ENCODE measurements at regions not wholly inside any gene's neighbourhood (a gene's known extent, or its start where the extent isn't known, plus 50 kb on each side); places are given as distances from the start of the nearest gene placed in this dataset.
"Not testable (repeated sequence)": the region's sequence is repeated elsewhere in the genome, so short reads cannot be mapped to it uniquely, and the experiment has no call there.

DNA sequence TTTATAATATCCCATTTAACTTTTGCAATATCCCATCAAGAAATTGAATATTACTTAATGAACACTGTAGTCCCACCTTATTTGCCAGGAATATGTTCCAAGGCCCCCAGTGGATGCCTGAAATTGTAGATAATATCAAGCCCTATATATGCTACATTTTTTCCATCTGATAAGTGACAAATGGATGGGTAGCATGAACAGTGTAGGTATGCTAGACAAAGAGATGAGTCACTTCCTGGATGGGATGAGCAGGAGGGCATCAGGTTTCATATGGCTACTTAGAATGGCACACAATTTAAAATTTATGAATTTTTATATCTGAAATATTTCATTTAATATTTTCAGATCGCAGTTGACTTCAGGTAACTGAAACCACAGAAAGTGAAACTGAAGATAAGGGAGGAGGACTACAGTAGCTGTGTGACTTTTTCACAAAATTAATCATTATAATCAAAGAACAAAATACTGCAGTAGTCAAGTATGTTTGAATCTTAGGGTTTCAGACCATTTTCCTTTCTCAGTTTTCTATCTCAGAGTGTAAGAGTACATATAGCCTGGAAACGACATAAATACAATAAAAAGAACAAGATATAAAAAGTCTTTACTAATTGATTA lies 636.4 kb upstream of the ARRDC3 start:
- Histone ChIP-seq H3K4me2 (ENCODE audit: extremely low read depth, insufficient read depth, low read length) (peak overlapping the region; percentile 3), H3K27me3 (ENCODE audit: control insufficient read depth, insufficient read depth, low read length) (no peaks in the 10 kb centered on the region), H3K4me1 (ENCODE audit: control insufficient read depth, extremely low read depth, insufficient read depth, low read length) (no peaks in the 10 kb centered on the region), H3K79me2 (ENCODE audit: control insufficient read depth, insufficient read depth, low read length) (no peaks in the 10 kb centered on the region), H3K36me3 (ENCODE audit: control insufficient read depth, insufficient read depth, low read length) (no peaks in the 10 kb centered on the region), H3K9me3 (ENCODE audit: control insufficient read depth, insufficient read depth, low read depth, low read length) (no peaks in the 10 kb centered on the region), H2AFZ (ENCODE audit: low read length) (no peak overlapping the region), H3K9ac (ENCODE audit: insufficient read depth, low read length) (no peak overlapping the region), H4K20me1 (ENCODE audit: control insufficient read depth, extremely low read depth, insufficient read depth, low read length) (no peaks in the 10 kb centered on the region), H3K27ac (ENCODE audit: insufficient read depth, low read length) (no peak overlapping the region), H3K4me3 (replicated peaks in 1 of 4; ENCODE audit: control extremely low read depth in 1 of 4, insufficient read depth in 1 of 4, low read depth in 3 of 4, low read length in 4 of 4) (no peak overlapping the region)
- DNase-seq (ENCODE audit: low read depth in 2 of 2): peak in 1 of 2 donors; percentile 55
- no peak for TF ChIP-seq EZH2 (IDR thresholded peaks at IDR 0.05; ENCODE audit: low read length, missing control alignments)
- no peak for TF ChIP-seq CTCF (conservative IDR thresholded peaks at IDR 0.05 in 1 of 2, IDR thresholded peaks at IDR 0.05 in 1 of 2; ENCODE audit: low read depth in 1 of 2, low read length in 2 of 2)

DNA sequence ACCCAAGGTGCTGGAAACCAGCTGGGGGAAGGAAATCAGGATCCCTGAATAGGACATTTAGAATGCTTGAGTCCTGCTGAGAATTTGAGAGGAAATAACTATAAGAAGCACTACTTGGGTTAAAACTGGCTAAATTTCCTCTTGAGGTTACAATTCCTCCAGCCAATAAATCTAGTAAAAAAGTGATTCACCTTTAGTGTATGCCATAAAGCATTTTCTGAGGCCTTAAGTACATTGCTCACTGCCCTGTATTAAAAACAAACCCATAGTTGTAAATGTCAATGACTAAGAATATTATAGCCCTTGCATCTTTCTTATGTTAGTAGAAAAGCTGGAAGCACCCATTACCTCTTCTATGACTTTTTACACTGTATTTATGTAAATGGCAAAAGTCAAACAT lies 634.7 kb upstream of the ARRDC3 start:
- Histone ChIP-seq H2AFZ (ENCODE audit: low read length) (no peak overlapping the region), H3K4me3 (replicated peaks in 1 of 4; ENCODE audit: control extremely low read depth in 1 of 4, insufficient read depth in 1 of 4, low read depth in 3 of 4, low read length in 4 of 4) (no peak overlapping the region), H3K9me3 (ENCODE audit: control insufficient read depth, insufficient read depth, low read depth, low read length) (no peaks in the 10 kb centered on the region), H3K9ac (ENCODE audit: insufficient read depth, low read length) (no peak overlapping the region), H3K4me1 (ENCODE audit: control insufficient read depth, extremely low read depth, insufficient read depth, low read length) (no peaks in the 10 kb centered on the region), H3K27me3 (ENCODE audit: control insufficient read depth, insufficient read depth, low read length) (no peaks in the 10 kb centered on the region), H3K4me2 (ENCODE audit: extremely low read depth, insufficient read depth, low read length) (peak overlapping the region; percentile 54), H3K36me3 (ENCODE audit: control insufficient read depth, insufficient read depth, low read length) (no peaks in the 10 kb centered on the region), H3K79me2 (ENCODE audit: control insufficient read depth, insufficient read depth, low read length) (no peaks in the 10 kb centered on the region), H4K20me1 (ENCODE audit: control insufficient read depth, extremely low read depth, insufficient read depth, low read length) (no peaks in the 10 kb centered on the region), H3K27ac (ENCODE audit: insufficient read depth, low read length) (no peak overlapping the region)
- peak; percentile 70 to 95 for DNase-seq (ENCODE audit: low read depth in 2 of 2)
- TF ChIP-seq CTCF (conservative IDR thresholded peaks at IDR 0.05 in 1 of 2, IDR thresholded peaks at IDR 0.05 in 1 of 2; ENCODE audit: low read depth in 1 of 2, low read length in 2 of 2): no peak
- TF ChIP-seq EZH2 (IDR thresholded peaks at IDR 0.05; ENCODE audit: low read length, missing control alignments): no peak

DNA sequence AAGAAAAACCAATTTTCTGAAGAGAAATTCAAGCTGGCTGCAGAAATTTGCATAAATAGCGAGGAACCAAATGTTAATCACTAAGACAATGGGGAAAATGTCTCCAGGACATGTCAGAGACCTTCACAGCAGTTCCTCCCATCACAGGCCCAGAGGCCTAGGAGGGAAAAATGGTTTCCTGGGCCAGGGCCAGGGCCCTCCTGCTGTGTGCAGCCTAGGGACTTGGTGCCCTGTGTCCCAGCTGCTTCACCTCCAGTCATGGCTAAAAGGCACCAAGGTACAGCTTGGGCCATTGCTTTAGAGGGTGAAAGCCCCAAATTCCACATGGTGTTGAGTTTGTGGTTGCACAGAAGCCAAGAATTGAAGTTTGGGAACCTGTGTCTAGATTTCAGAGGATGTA lies 628.7 kb upstream of the ARRDC3 start:
- not testable (repeated sequence) for H3K4me1 ChIP-seq (ENCODE audit: control insufficient read depth, extremely low read depth, insufficient read depth, low read length); H3K27me3 ChIP-seq (ENCODE audit: control insufficient read depth, insufficient read depth, low read length); H3K4me2 ChIP-seq (ENCODE audit: extremely low read depth, insufficient read depth, low read length); H3K27ac ChIP-seq (ENCODE audit: insufficient read depth, low read length); H3K9me3 ChIP-seq (ENCODE audit: control insufficient read depth, insufficient read depth, low read depth, low read length); H3K79me2 ChIP-seq (ENCODE audit: control insufficient read depth, insufficient read depth, low read length); H3K4me3 ChIP-seq (replicated peaks in 1 of 4; ENCODE audit: control extremely low read depth in 1 of 4, insufficient read depth in 1 of 4, low read depth in 3 of 4, low read length in 4 of 4); H3K36me3 ChIP-seq (ENCODE audit: control insufficient read depth, insufficient read depth, low read length); H2AFZ ChIP-seq (ENCODE audit: low read length); H4K20me1 ChIP-seq (ENCODE audit: control insufficient read depth, extremely low read depth, insufficient read depth, low read length); DNase-seq (ENCODE audit: low read depth in 2 of 2); H3K9ac ChIP-seq (ENCODE audit: insufficient read depth, low read length)

All from fibroblast of lung (primary cell).